GM19463 (cell line): ENCODE measurements at regions not wholly inside any gene's neighbourhood (a gene's known extent, or its start where the extent isn't known, plus 50 kb on each side); places are given as distances from the start of the nearest gene placed in this dataset.

Source experiments
- ATAC-seq: cut with Tn5 transposase; IDR thresholded peaks from one replicate; pipeline ENCODE4 v1.9.1; 2021; ENCODE audit warnings: mild to moderate bottlenecking, moderate library complexity; ENCODE audit not compliant: unreplicated experiment

DNA sequence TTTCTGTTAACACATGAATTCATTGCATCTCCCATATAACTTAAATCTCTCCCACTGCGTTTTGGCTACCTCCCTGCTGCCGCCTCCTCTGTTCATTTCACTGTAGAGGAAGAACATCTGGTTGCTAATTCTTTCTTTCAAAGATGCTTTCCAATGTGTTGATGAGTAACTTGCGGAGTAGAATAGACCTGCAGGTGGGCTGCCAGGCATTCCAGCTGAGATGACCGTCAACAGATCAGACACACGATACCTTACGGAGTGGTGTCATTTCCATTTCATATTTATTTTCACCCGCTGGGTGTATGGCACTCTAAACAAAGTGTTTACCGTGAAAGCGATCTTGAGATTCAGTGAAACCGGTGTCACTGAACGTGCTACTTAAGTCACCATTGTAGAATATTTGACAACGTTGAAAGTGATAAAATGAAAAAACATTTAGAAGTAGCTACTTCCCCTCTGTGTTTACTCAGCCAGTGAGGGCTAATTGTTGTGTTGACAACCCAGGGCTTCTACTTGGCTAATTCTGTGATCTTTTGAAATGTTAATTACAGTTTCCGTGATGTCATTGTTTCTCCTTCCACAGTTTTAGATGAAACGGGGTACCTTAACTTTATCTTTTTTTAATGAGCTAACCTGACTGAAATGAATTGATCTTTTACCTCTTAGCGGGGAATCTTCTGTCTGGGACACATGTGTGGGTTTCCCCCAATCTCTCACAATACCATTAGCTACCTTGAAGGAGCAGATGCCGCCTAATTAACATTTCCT, 228.5 kb upstream of the ARGLU1 start:
- peak; percentile 67 for ATAC-seq

DNA sequence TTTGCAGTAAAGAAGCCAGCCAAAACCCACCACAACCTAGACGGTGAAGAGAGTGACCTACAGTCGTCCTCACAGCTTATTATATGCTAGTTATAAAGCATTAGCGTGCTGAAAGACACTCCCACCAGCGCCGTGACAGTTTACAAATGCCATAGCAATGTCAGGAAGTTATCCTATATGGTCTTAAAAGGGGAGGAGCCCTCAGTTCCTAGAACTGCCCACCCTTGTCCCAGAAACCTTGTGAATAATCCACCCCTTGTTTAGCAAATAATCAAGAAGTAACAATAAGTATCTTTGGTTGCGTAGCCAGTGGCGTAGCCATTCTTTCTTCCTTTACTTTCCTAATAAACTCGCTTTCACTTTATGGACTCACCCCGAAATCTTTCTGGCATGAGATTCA, 227.9 kb upstream of the ARGLU1 start:
- ATAC-seq = no peak

DNA sequence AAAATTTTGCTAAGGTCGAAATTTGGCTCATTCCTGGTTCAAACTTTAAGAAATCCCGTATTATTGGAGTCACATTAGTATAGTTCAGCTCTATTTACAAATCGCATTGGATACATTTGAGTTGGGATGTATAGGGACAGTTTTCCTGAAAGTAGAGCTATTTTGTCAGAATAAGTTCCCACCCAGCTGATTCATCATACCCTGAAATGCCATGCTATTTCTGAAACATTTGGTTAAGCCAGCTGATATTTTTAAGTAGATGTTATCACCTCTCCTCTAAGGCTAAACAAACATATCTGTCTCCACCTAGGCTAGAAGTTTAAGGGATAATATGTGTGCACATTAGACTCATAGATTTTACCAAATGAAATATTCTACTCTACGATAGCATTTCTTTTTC, 226.2 kb upstream of the ARGLU1 start:
- ATAC-seq = no peak

DNA sequence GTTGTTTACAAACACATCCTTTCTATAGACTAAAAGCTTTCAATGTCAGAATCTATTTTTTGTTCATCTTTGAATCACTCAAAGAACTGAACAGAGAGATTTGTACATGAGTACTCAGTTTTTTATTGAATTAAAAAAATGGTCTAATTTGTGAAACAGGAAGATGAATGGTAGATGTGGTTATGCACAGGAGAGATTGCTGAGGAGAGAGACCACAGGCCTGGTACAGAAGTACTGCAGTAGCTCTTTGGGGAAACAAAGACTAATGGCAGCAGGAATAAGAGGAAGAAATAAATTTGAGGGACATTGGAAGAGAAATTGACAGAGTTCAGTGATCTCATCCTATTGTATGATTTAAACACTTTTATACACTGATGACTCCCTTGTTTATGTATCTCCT, 222.0 kb upstream of the ARGLU1 start:
- ATAC-seq = no peak

DNA sequence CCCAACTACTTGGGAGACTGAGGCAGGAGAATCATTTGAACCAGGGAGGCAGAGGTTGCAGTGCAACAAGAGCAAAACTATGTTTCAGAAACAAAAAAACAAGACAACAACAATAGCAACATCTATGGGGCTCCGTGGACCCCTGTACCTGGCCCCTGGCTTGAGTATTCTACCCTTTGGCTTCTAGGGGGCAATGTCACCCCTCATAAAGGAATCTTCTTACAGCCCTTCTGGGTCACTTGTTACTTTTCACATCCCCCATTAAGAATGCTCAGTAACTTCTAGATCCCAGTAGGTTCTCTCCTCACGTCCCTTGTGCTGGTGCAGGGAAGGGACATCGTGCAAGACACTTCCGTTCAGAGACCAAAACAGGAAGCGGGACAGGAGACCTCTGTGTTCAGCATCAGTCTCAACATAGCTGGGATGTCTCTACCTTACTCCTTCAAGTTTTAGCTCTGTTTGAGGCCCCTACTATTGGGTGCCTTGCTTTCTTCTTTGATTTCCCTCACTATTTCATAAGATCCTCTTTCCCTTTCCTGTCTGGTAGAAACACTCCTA, 218.1 kb upstream of the ARGLU1 start:
- no peak for ATAC-seq

DNA sequence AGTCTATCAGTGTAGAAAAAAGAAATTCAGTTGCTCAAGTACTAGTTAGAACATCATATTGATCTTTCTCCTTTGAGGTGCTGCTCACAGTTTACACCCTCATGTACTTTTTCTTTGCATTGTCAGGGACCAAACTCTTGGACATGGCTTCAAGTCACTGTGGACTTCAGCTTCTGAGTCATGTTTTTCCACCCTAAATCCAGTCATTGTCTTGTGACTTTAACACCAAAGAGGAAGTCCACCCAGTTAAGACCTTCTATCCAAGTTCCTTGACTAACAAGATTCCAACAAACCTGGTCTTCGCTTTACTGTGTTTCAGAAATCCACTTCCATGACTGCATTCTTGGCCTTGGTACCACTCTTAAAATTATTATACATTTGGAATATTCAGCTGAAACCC, 206.7 kb upstream of the ARGLU1 start:
- ATAC-seq = no peak

DNA sequence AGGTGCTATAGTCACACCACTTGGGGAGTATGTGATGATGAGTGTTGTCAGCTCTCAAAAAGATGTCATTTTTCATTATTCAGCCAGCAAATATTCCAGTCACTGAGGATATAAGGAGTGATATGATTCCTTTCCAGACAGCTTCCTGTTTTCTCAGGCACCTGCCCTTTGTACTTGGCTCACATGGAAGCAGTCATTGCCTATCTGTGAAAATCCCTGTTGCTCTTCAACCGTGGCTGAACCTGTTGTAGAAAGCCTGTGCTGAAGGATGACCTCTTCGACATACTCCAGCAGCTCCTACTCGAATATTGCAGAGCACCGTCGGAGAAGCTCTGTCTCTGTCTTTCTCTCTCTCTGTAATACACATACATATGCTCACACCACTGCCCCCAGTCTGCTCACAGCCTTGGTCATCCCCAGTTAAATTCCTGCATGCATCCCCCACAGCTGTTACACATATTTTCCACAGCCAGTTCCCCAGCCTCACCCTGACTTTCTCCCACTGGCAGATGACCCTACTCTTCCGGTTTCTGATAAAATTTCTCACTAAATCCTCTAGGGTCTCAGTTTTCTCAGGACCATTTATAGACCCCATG, 204.2 kb upstream of the ARGLU1 start:
- no peak for ATAC-seq

DNA sequence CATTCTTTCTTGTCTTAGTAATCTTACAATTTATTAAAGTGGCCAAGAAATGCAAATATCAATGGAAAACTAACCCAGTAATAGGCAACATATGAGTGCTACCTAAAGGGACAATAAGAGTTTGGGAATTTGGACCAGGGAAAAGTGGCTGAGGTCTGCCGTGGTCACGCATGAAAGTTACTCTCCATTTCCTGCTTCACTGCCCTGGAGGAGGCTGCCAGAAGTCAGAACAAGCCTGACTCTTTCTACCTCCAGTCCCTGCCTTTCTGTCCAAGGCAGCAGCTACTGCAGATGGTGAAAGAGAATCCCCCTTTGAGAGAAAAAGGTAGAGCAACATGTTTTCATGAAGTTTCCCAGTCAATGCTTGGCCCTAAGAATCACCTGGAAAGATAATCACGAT, 201.1 kb upstream of the ARGLU1 start:
- no peak for ATAC-seq

DNA sequence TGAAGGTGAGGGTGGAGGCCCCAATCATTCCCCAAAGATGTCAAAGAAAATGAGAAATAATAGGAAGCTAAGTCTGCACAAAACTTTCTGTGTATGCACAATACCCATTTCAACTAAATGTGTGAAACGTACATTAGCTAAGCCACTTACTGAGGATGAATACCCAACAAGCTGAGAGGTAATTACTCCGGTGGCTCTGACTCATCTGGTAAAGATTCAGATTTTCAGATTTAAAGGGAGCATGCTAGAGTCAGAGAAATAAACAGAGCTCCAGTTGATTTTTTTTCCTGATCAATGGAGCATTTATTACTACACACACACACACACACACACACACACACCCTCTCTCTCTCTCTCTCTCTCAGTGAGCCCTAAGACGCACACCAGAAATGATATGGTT, 194.8 kb upstream of the ARGLU1 start:
- no peak for ATAC-seq

DNA sequence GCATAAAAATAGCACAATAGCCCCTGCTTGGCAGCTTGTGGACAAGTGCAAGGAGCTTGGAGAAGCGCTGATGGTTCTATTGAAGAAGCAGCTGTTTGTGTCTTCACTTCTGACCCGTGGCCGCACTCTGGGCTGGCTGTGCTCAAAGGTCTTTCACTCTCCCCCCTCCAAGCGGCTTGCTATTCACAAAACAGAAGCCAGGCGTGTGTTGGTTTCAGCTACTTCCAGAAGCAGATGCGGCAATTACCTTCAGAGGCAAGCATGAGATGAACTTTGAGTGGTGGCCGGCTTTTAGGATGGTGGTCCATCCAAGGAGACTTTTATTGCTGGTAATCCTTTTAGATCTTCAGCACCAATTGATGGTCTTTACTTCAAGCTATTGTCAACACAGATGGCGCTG, 188.5 kb upstream of the ARGLU1 start:
- no peak for ATAC-seq

DNA sequence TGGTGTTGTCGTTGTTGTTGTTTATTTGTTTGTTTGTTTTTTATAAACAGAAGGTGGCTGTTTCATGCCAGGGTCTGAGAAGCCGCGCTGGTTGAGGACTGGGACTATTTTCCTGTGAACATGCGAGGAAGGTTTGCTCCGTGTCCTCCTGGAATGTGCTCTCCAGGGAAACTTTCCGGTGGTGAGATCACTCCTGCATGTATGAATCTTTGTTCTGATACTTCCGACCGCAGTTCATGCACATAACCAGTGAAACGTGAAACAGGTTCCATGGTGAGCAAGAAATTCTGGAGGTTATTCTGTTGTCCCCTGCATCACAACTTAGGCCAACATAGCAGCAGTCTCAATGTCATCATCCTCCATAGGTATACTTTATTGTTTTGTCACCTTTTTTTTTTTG, 187.6 kb upstream of the ARGLU1 start:
- ATAC-seq = no peak

DNA sequence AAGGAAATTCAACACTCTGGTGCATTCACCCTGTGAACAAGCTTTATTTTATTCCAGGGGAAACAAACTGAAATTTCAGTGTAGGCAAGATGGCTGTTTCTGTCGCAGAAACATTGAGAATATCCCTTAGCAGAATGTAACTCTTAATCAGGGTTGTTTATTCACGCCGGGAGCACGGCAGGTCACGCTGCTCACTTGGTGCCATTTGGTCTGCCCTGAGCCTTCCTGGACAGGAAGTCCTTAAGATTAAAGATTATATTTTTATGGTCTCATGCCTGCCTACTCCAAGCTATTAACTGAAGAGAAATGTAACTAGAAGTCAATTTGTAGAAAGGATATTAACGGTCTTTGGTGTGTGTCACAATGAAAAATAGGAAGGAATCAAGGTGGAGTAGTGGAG, 185.3 kb upstream of the ARGLU1 start:
- ATAC-seq = no peak

DNA sequence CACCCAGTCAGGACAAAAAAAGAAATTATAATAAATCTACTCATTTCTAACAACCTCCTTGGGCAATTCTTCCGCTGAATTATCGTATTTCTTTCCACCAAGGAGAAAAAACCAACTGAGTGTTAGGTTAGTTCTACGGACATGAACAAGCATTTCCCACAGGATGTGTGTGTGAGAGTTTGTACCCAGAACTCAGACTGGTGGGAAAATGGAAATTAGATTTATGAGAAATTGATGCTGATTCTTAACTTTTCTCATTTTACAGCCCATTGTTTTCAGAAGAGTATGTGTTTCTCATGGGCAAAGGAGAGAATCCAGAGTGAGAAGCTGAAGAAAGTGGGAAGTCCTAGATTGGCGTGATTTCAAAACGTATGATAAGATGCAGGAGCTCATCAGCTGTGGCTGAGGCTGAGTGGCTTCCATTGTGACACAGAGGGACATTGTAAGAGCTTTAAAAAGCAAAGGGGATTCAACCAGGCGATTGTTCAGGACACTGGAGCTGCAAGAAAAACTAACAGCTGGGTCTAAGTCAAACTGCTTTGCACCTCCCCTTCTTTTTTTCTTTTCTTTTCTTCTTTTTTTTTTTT, 184.7 kb upstream of the ARGLU1 start:
- no peak for ATAC-seq

DNA sequence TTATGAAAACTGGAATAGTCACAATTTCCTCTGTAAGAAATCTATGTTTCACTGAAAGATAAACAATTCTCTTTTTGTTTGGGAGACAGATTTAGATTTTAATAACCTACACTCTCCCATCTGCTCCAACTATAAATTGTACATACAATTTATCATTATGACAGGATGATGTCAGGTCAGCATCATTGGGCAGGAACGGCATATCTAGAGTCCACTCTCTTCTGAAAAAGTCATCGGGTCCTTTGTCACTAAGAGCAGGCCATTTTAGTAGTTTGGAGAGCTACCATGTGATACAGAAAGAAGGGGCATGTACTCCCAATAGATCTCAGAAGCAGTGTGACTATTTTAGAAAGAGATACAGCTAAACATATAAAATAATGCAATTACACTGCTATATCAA, 180.8 kb upstream of the ARGLU1 start:
- no peak for ATAC-seq

DNA sequence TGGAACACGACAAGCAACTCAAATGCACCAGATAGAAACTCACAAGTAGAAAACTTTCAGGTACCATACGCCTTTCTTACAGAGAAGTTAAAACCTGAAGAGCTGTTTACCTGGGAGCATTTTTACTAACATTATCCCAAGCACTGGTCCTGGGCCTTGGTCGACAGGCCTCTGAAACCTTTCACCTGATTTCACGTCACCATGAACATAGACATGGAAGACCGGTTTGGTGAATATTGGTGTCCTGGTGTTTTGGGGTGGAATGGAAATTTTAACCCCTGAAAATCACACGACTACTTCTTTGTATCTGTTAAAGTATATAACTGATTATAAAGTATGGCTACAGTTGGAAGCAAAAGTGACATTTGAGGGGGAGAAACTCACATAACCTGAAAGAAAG, 176.6 kb upstream of the ARGLU1 start:
- no peak for ATAC-seq

DNA sequence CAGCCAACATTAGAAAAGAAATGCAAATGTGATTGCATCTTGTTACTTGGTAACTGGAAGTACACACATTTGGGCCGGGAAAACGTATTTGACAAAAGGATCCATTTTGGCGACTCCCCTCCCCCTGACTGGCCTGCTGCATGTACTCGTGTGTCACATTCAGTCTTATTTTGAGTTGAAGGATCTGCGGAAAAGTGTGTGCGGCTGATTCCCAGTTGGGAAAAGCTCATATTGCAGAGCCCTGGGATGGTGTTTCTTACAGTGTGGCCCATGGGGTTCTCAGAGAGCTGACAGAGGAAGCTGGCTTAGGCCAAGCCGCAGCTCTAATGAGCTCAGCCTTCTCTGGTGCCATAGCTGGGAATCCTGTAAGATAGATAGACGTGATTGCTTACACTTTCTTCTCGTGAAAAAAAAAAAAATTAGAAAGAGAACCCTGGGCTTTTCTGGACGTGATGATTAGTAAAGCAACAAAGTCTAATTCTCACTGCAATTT, 170.3 kb upstream of the ARGLU1 start:
- ATAC-seq = no peak

DNA sequence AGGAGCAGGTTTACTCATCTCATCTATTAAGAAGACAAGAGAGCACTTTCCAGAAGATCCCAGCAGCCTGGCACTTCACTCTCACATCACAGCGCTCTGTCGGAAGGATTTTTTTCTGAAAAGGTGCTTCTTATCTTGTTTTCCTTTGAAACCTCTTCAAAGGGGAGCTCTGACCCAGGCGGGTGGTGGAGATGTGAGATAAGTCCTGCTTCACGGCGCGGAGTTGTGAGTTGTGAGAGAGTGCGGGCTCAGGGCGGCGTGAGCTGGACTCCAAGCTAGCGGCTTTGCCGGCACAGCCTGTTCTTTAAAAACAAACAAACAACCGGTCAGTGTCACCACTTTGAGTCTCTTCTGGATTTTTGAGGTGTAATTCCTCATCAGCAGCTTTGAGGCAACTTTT, 169.0 kb upstream of the ARGLU1 start:
- ATAC-seq = no peak

DNA sequence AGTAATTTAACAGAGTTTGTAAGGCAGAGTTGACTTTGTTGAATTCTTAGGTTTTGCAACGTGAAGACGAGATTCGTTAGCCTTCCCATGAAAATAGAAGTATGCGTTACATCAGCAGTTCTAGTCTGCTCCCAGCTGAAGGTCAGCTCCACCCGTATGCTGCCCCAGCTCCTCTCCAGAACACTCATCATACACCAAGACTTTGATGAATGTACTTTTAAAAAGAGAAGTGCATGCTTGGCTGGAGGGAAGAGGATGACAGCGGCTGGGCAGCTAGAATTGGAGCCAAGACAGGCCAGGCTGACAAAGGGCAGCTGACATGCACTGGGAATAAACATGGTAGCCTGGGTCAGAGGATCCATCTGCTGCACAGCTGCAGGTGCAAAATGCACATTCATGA, 166.3 kb upstream of the ARGLU1 start:
- ATAC-seq = no peak

DNA sequence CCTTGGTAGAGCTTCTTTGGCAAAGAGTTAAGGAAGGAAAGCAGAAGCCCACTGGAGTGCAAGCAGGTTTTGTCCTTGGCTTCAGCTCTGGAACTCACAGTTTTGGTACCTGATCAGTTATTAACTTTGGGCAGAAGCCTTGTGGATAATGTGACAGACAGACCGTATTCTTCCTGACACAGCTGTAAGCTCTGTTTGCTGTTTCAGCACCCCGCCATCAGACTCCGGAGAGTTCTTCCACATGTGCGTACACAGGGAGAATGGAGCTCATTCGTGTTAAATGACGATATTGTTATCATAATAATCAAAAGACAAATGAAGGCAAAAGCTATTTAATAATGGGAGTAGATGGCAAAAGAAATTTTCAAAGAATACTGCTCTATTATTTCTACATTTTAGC, 155.1 kb upstream of the ARGLU1 start:
- ATAC-seq = no peak

DNA sequence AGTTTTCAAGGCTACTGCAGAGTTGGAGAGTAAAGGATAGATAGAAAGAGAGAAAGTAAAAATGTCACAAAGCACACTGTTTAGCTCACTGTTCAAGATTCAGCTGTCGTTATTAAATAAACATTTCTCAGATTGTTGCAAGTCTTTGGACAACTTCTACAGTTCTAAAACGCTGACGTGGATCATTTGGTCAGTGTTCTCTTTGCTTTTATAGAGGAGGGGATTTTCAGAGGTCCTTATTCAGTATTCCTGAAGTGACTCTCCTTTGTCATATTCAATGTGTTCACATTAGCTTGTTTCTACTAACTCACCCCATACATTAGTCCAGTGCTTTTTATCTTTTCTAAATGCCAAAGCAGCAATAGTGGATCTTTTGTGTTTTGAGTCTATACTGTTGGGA, 154.7 kb upstream of the ARGLU1 start:
- no peak for ATAC-seq

DNA sequence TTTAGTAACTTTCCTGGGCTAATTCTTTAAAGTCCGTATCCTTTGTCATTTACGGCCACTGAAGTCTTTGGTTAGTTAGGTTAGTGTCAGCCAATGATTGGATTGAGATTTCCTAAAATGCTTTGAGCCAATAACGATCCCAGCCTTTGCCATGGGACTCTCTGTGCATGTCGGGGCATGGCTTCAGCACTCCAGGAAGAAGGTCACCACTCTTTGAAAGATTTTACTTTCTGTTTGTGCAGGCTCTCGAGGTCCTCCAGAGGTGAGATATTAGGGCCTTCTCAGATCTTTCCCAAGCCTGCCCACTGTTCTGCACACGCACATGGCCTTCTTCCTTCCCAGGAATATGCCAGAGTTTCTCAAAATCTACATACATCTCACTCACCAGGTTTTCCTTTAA, 153.7 kb upstream of the ARGLU1 start:
- no peak for ATAC-seq
